HG03460 (cell line): ENCODE measurements at regions not wholly inside any gene's neighbourhood (a gene's known extent, or its start where the extent isn't known, plus 50 kb on each side); places are given as distances from the start of the nearest gene placed in this dataset.
"Not testable (repeated sequence)": the region's sequence is repeated elsewhere in the genome, so short reads cannot be mapped to it uniquely, and the experiment has no call there.

Experiments used
- ATAC-seq: cut with Tn5 transposase; IDR thresholded peaks from one replicate; pipeline ENCODE4 v1.9.1; 2021; ENCODE audit not compliant: unreplicated experiment

- ATAC-seq, result no peak
These were observed 378.4 kb upstream of the NRP1 start for GRCh38 chr10:33712825-33713224.

- no peak for ATAC-seq
These were observed 375.5 kb upstream of the NRP1 start for GRCh38 chr10:33710006-33710405.

- ATAC-seq, result no peak
These were observed 374.7 kb upstream of the NRP1 start for GRCh38 chr10:33709008-33709753.

- no peak for ATAC-seq
These were observed 374.1 kb upstream of the NRP1 start for GRCh38 chr10:33708561-33708960.

GRCh38 chr10:33706746-33707145 is 372.3 kb upstream of the NRP1 start:
- no peak for ATAC-seq

- no peak for ATAC-seq
These were observed 371.7 kb upstream of the NRP1 start for GRCh38 chr10:33706191-33706590.

GRCh38 chr10:33704214-33704830 is 369.9 kb upstream of the NRP1 start:
- no peak for ATAC-seq

GRCh38 chr10:33703501-33704213 is 369.2 kb upstream of the NRP1 start:
- no peak for ATAC-seq

GRCh38 chr10:33698033-33698432 is 363.6 kb upstream of the NRP1 start:
- no peak for ATAC-seq

GRCh38 chr10:33697016-33697415 is 362.5 kb upstream of the NRP1 start:
- ATAC-seq, result no peak

- ATAC-seq, result no peak
These were observed 361.1 kb upstream of the NRP1 start for GRCh38 chr10:33695536-33695935.

GRCh38 chr10:33690536-33690935 is 356.1 kb upstream of the NRP1 start:
- ATAC-seq, result not testable (repeated sequence)

GRCh38 chr10:33688506-33688905 is 354.0 kb upstream of the NRP1 start:
- no peak for ATAC-seq

GRCh38 chr10:33684211-33684611 is 349.7 kb upstream of the NRP1 start:
- ATAC-seq, result no peak

GRCh38 chr10:33681595-33681994 is 347.1 kb upstream of the NRP1 start:
- no peak for ATAC-seq

GRCh38 chr10:33680036-33680435 is 345.6 kb upstream of the NRP1 start:
- no peak for ATAC-seq

GRCh38 chr10:33676606-33677339 is 342.3 kb upstream of the NRP1 start:
- no peak for ATAC-seq

GRCh38 chr10:33674986-33675599 is 340.6 kb upstream of the NRP1 start:
- ATAC-seq, result no peak

- no peak for ATAC-seq
These were observed 340.0 kb upstream of the NRP1 start for GRCh38 chr10:33674491-33674890.

- no peak for ATAC-seq
These were observed 339.5 kb upstream of the NRP1 start for GRCh38 chr10:33673839-33674415.

- ATAC-seq, result no peak
These were observed 335.4 kb upstream of the NRP1 start for GRCh38 chr10:33669904-33670303.
